K562 (cell line): ENCODE measurements at regions not wholly inside any gene's neighbourhood (a gene's known extent, or its start where the extent isn't known, plus 50 kb on each side); places are given as distances from the start of the nearest gene placed in this dataset.
A peak's percentile ranks its signal among the peaks of the same experiment; 100 is the strongest.

Experiments used
- ATAC-seq: fragments of 200-7000 bp; cut with Tn5 transposase; 3 replicates; pipeline ENCODE4 v1.9.1; 2020; ENCODE audit warnings: moderate library complexity
- BruUV-seq: library from RNA; stranded (reverse); fragments of 400-500 nt; replicated peaks from 2 replicates; lab custom pipeline; 2021; lab: Mats Ljungman, UMichigan
- CTCF ChIA-PET: fragments of 300-600 bp; formaldehyde crosslinking; extraction: SDS; loops from one replicate; lab custom pipeline; 2021; ENCODE audit warnings: low intra/inter-chr PET ratio; lab: Yijun Ruan, JAX
- POLR2A ChIA-PET: fragments of 300-600, 350-650 bp; sonication (Branson Sonifier 250); formaldehyde crosslinking; extraction: SDS; loops from one replicate; lab custom pipeline; 2021; ENCODE audit warnings: antibody characterized with exemption, inconsistent platforms; lab: Yijun Ruan, JAX
- DNase-seq, 4 experiments: peaks; one replicate each; pipeline versions ENCODE4 v3.0.0 to v3.0.0-alpha.2; 2011 to 2018; ENCODE audit warnings: low spot score in 3 of 4, mixed read lengths in 3 of 4; ENCODE audit errors: extremely low read depth in 1 of 4
- FAIRE-seq: peaks from 2 replicates; lab custom pipeline; 2011; peaks lifted over from hg19 to GRCh38; lab: Jason Lieb, UNC
- H2AFZ ChIP-seq: 2 replicates; pipeline ENCODE4 v1.6.0; 2011; ENCODE audit warnings: low read depth, low read length, control low read depth, inconsistent platforms
- H3K27ac ChIP-seq: fragments of 200-600 bp; 3 replicates; pipeline ENCODE4 v1.8.0; 2011; ENCODE audit warnings: low read depth, mild to moderate bottlenecking, control low read depth, inconsistent platforms, low read length, moderate library complexity, mixed read lengths; ENCODE audit errors: extremely low read depth
- H3K27me3 ChIP-seq, 2 experiments: fragments of 300-600 bp in 1 of 2; 2 replicates in 1 of 2; 3 replicates in 1 of 2; pipeline versions ENCODE4 v1.6.0 to v1.8.0; 2011; ENCODE audit warnings: inconsistent platforms in 2 of 2, low read length in 2 of 2, mild to moderate bottlenecking in 1 of 2, mixed read lengths in 1 of 2, moderate library complexity in 1 of 2; ENCODE audit not compliant: control insufficient read depth in 2 of 2, insufficient read depth in 2 of 2
- H3K36me3 ChIP-seq: fragments of 300-600 bp; 3 replicates; pipeline ENCODE4 v1.8.0; 2011; ENCODE audit warnings: mild to moderate bottlenecking, low read length, inconsistent platforms; ENCODE audit not compliant: control insufficient read depth, insufficient read depth
- H3K4me1 ChIP-seq, 2 experiments: fragments of 200-600 bp in 1 of 2; replicated peaks in 1 of 2; 2 replicates in 1 of 2; 3 replicates in 1 of 2; pipeline versions ENCODE4 v1.5.1 to v1.8.0; 2011; ENCODE audit warnings: inconsistent platforms in 2 of 2, low read length in 2 of 2, mild to moderate bottlenecking in 1 of 2, mixed read lengths in 1 of 2, moderate library complexity in 1 of 2; ENCODE audit not compliant: control insufficient read depth in 2 of 2, insufficient read depth in 2 of 2
- H3K4me2 ChIP-seq: 2 replicates; pipeline ENCODE4 v1.6.1; 2011; ENCODE audit warnings: low read length, control low read depth, inconsistent platforms, mixed read lengths; ENCODE audit not compliant: insufficient read depth
- H3K4me3 ChIP-seq: fragments of 200-600 bp; sonication (generic), shearing (Covaris generic); 2 replicates; pipeline ENCODE4 v1.5.1; 2016; ENCODE audit warnings: control low read depth, inconsistent platforms
- H3K79me2 ChIP-seq: fragments of 200-600 bp; 3 replicates; pipeline ENCODE4 v1.8.0; 2011; ENCODE audit warnings: low read length, inconsistent platforms; ENCODE audit not compliant: control insufficient read depth, insufficient read depth
- H3K9ac ChIP-seq, 2 experiments: 2 replicates each; pipeline versions ENCODE4 v1.6.0 to v1.6.1; 2011; ENCODE audit warnings: low read depth in 2 of 2, low read length in 2 of 2, control low read depth in 1 of 2, inconsistent platforms in 1 of 2, mild to moderate bottlenecking in 1 of 2, mixed read lengths in 1 of 2; ENCODE audit not compliant: insufficient read depth in 1 of 2
- H3K9me1 ChIP-seq: one replicate; pipeline ENCODE4 v1.6.0; 2011; ENCODE audit warnings: inconsistent platforms, mild to moderate bottlenecking, low read length, moderate library complexity; ENCODE audit not compliant: control insufficient read depth, insufficient read depth
- H3K9me3 ChIP-seq: replicated peaks from 2 replicates; pipeline ENCODE4 v1.5.1; 2011; ENCODE audit warnings: low read depth, low read length, inconsistent platforms; ENCODE audit not compliant: control insufficient read depth, insufficient read depth
- H4K20me1 ChIP-seq: replicated peaks from 2 replicates; pipeline ENCODE4 v1.6.1; 2011; ENCODE audit warnings: low read length, inconsistent platforms, mixed read lengths; ENCODE audit not compliant: control insufficient read depth, insufficient read depth
- ADNP ChIP-seq: fragments of 200-800 bp; sonication (Bioruptor generic); IDR thresholded peaks from 2 replicates; pipeline ENCODE4 v1.6.1; 2016; ENCODE audit warnings: missing genetic modification characterization, missing compliant biosample characterization
- CSDE1 ChIP-seq, 2 experiments: fragments of 450-650 bp; IDR thresholded peaks; 2 replicates each; pipeline ENCODE4 v1.6.1; 2016; ENCODE audit warnings: mild to moderate bottlenecking in 1 of 2
- FOSL1 ChIP-seq: fragments of 200-800 bp; sonication (Bioruptor generic); conservative IDR thresholded peaks from 2 replicates; pipeline ENCODE4 v1.6.1; 2016; ENCODE audit warnings: missing genetic modification characterization, missing compliant biosample characterization
- FOXA1 ChIP-seq: fragments of 450-650 bp; IDR thresholded peaks from 2 replicates; pipeline ENCODE4 v1.6.1; 2016; ENCODE audit warnings: mild to moderate bottlenecking, borderline replicate concordance
- HMGN3 ChIP-seq: IDR thresholded peaks from 2 replicates; pipeline ENCODE4 v1.6.1; 2011; ENCODE audit warnings: borderline replicate concordance, low read depth, mild to moderate bottlenecking, mixed read lengths, low read length; ENCODE audit not compliant: insufficient read length; ENCODE audit errors: extremely low read depth
- TARDBP ChIP-seq: fragments of 450-650 bp; IDR thresholded peaks from 2 replicates; pipeline ENCODE4 v1.6.1; 2016
- TCF3 ChIP-seq: sonication (generic); formaldehyde crosslinking; IDR thresholded peaks from 2 replicates; pipeline ENCODE4 v1.4.0; 2020; ENCODE audit warnings: mild to moderate bottlenecking, missing genetic modification reagents
- TOE1 ChIP-seq, 2 experiments: fragments of 450-650 bp in 1 of 2; sonication (generic) in 1 of 2; formaldehyde crosslinking in 1 of 2; IDR thresholded peaks; 2 replicates each; pipeline versions ENCODE4 v1.7.1 to v1.8.0; 2016 to 2022; ENCODE audit warnings: borderline replicate concordance in 2 of 2, mild to moderate bottlenecking in 2 of 2, antibody characterized with exemption in 1 of 2, inconsistent platforms in 1 of 2, low read depth in 1 of 2, missing genetic modification reagents in 1 of 2, moderate library complexity in 1 of 2
- ZNF384 ChIP-seq: IDR thresholded peaks from 2 replicates; pipeline ENCODE4 v1.6.1; 2012; ENCODE audit warnings: low read depth, low read length, improper control_type of control experiment
- WGBS: fragments of 100-300 bp; shearing (Covaris generic); methylation state at CpG from one replicate; pipeline ENCODE4 v1.1.6; 2016; ENCODE audit warnings: low coverage, mixed read lengths; ENCODE audit not compliant: insufficient coverage; ENCODE audit errors: missing lambda C conversion rate; 5-methylcytosine and 5-hydroxymethylcytosine counted together
- in situ Hi-C: fragments of 300-500 bp; cut with MboI; formaldehyde crosslinking; loops from 4 replicates; pipeline ENCODE4 v1.15.0; 2018; ENCODE audit warnings: inconsistent platforms, mixed read lengths
- intact Hi-C: fragments of 100-400 bp; cut with micrococcal nuclease; formaldehyde crosslinking; loops from 2 replicates; pipeline ENCODE4 v1.14.2; 2022
- TF ChIP-seq, protein P1 (sequence below): conservative IDR thresholded peaks from 2 replicates; pipeline ENCODE4 v1.6.1; 2011; ENCODE audit warnings: low read depth, mild to moderate bottlenecking, low read length; ENCODE audit not compliant: control insufficient read depth

DNA sequence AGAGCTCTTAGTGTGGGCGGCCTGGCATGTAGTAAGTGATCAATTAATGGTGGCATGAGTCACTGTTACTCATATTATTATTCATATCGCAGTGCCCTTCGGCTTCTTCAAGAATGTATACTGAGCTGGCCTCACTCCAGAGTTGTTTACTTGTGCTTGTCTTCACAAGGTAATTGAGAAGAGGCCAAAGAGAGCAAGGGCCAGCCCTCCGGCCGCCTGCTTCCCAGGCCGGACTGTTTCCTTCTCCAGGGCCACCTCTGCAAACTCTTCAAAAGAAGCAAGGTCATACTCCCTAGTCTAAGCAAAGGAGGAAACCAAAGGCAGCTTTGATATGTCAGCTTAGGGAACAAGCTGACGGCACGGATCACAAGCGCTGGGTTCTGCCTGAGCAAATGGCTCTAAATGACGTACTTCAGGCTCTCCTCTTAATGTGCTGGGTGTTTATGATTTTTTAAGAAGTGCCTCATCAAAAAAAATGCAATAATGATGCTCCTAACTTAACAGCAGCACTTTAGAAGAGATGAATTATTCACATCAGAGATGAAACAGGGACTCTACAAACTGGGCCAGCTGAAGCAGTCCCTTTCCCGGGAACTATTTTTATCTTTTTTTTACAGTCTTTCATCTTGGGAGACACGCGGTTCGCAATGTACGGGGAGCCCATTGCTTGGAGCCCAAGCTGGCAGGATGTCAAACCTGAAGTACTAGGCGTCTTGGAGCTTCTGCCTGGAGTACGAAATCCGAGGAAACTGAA lies 65.6 kb upstream of the DLK1 start:
- intact Hi-C loops (loop anchor here (5.0 kb wide), 1 partner anchor 36 kb away; no protein-coding TSS in a partner anchor), in situ Hi-C loops (loop anchor here (5.0 to 10.0 kb wide), 2 partner anchors 184 to 236 kb away; no protein-coding TSS in a partner anchor)
- no peaks in the 10 kb centered on the region for H3K9me1 ChIP-seq
- no peak overlapping the region for H3K27ac ChIP-seq
- BruUV-seq, result no TSS peak
- H3K79me2 ChIP-seq, result no peaks in the 10 kb centered on the region
- no peak overlapping the region for H3K9ac ChIP-seq
- POLR2A ChIA-PET, result no interaction called here
- H3K9me3 ChIP-seq, result 0 out of 2 replicates have a peak, but pooled peaks cover 1% of the 10 kb centered on the region
- H3K4me1 ChIP-seq, result peaks cover 7 to 23% of the 10 kb centered on the region in 2 experiments; a peak in 4 of 5 replicates
- TF ChIP-seq HMGN3, result no peak
- TF ChIP-seq TARDBP, result no peak
- TF ChIP-seq, protein P1, sequence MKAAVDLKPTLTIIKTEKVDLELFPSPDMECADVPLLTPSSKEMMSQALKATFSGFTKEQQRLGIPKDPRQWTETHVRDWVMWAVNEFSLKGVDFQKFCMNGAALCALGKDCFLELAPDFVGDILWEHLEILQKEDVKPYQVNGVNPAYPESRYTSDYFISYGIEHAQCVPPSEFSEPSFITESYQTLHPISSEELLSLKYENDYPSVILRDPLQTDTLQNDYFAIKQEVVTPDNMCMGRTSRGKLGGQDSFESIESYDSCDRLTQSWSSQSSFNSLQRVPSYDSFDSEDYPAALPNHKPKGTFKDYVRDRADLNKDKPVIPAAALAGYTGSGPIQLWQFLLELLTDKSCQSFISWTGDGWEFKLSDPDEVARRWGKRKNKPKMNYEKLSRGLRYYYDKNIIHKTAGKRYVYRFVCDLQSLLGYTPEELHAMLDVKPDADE, result no peak
- 0 out of 2 replicates have a peak, but pooled peaks have one; percentile 12 for TF ChIP-seq FOSL1 (tag)
- no peak for TF ChIP-seq FOXA1
- TF ChIP-seq ZNF384, result no peak
- TF ChIP-seq TOE1 (IDR thresholded peaks at IDR 0.05; ENCODE audit: borderline replicate concordance), result no peak
- TF ChIP-seq TOE1 (CRISPR knock-in tag; IDR thresholded peaks at IDR 0.05; ENCODE audit: borderline replicate concordance, low read depth), result no peak
- TF ChIP-seq ADNP (tag), result 0 out of 2 replicates have a peak, but pooled peaks have one; percentile 9
- no peak for TF ChIP-seq CSDE1 (IDR thresholded peaks at IDR 0.05)
- TF ChIP-seq TCF3 (CRISPR knock-in tag), result no peak
- no peaks in the 10 kb centered on the region for H3K36me3 ChIP-seq
- no peak overlapping the region for H3K4me2 ChIP-seq
- H3K4me3 ChIP-seq, result no peak overlapping the region
- ATAC-seq, result no peak
- no peaks in the 10 kb centered on the region for H4K20me1 ChIP-seq
- DNase-seq, result no peak
- CTCF ChIA-PET, result no interaction called here
- H2AFZ ChIP-seq, result peak overlapping the region; percentile 77
- peak; percentile 19 for FAIRE-seq
- no peaks in the 10 kb centered on the region for H3K27me3 ChIP-seq
- WGBS, result 62% methylated on average over 17 of the region's 18 CpGs
